ENCODE measurements at regions not wholly inside any gene's neighbourhood (a gene's known extent, or its start where the extent isn't known, plus 50 kb on each side); places are given as distances from the start of the nearest gene placed in this dataset.

- TF ChIP-seq POLR2A (IDR thresholded peaks at IDR 0.05) (no peak), POLR2AphosphoS5 (IDR thresholded peaks at IDR 0.05) (no peak)
These were observed 130.7 kb downstream of the DLL1 start for GRCh38 chr6:170160031-170160627.

All from gastroesophageal sphincter (tissue), 2 donors.